HepG2 (cell line): ENCODE measurements at regions not wholly inside any gene's neighbourhood (a gene's known extent, or its start where the extent isn't known, plus 50 kb on each side); places are given as distances from the start of the nearest gene placed in this dataset.

Source experiments
- ATAC-seq: fragments of 200-7000 bp; cut with Tn5 transposase; 3 replicates; pipeline ENCODE4 v1.9.1; 2020; ENCODE audit warnings: mild to moderate bottlenecking, moderate library complexity
- BruUV-seq: library from RNA; stranded (reverse); fragments of 400-500 nt; replicated peaks from 2 replicates; lab custom pipeline; 2021; lab: Mats Ljungman, UMichigan
- CTCF ChIA-PET: fragments of 300-600 bp; formaldehyde crosslinking; extraction: SDS; loops from one replicate; lab custom pipeline; 2021; ENCODE audit warnings: low total read pairs, inconsistent platforms, low intra/inter-chr PET ratio; lab: Yijun Ruan, JAX
- POLR2A ChIA-PET: fragments of 350-600 bp; sonication (Branson Sonifier 250); formaldehyde crosslinking; loops from one replicate; lab custom pipeline; 2020; ENCODE audit warnings: antibody characterized with exemption, inconsistent platforms; lab: Yijun Ruan, JAX
- DNase-seq: peaks from one replicate; pipeline ENCODE4 v3.0.0-alpha.2; 2015; ENCODE audit warnings: low spot score
- FAIRE-seq: peaks from 3 replicates; lab custom pipeline; 2011; peaks lifted over from hg19 to GRCh38; lab: Jason Lieb, UNC
- H2AFZ ChIP-seq: one replicate; pipeline ENCODE4 v1.6.1; 2011; ENCODE audit warnings: low read length, inconsistent platforms
- H3K27ac ChIP-seq: fragments of 300-600 bp; 3 replicates; pipeline ENCODE4 v1.8.0; 2011; ENCODE audit warnings: mixed run types, mild to moderate bottlenecking, mixed read lengths, low read length, inconsistent platforms; ENCODE audit not compliant: insufficient read depth; ENCODE audit errors: extremely low read length
- H3K27me3 ChIP-seq, 2 experiments: fragments of 200-600 bp in 1 of 2; 2 replicates in 1 of 2; 3 replicates in 1 of 2; pipeline versions ENCODE4 v1.6.0 to v1.8.0; 2011; ENCODE audit warnings: low read length in 2 of 2, mild to moderate bottlenecking in 2 of 2, moderate library complexity in 2 of 2, inconsistent platforms in 1 of 2; ENCODE audit not compliant: insufficient read depth in 2 of 2, control insufficient read depth in 1 of 2
- H3K36me3 ChIP-seq, 2 experiments: fragments of 200-600 bp in 1 of 2; replicated peaks in 1 of 2; 2 replicates in 1 of 2; 3 replicates in 1 of 2; pipeline versions ENCODE4 v1.5.1 to v1.8.0; 2011; ENCODE audit warnings: low read length in 2 of 2, inconsistent platforms in 1 of 2; ENCODE audit not compliant: insufficient read depth in 2 of 2, control insufficient read depth in 1 of 2
- H3K4me1 ChIP-seq: 2 replicates; pipeline ENCODE4 v1.5.1; 2012; ENCODE audit warnings: low read length, inconsistent platforms; ENCODE audit not compliant: insufficient read depth
- H3K4me2 ChIP-seq: 2 replicates; pipeline ENCODE4 v1.6.0; 2011; ENCODE audit warnings: low read depth, low read length, inconsistent platforms
- H3K4me3 ChIP-seq, 3 experiments: fragments of 200-600 bp in 1 of 3; sonication (generic), shearing (Covaris generic) in 1 of 3; replicated peaks in 1 of 3; 2 replicates each; pipeline ENCODE4 v1.5.1; 2011 to 2016; ENCODE audit warnings: low read length in 3 of 3, inconsistent platforms in 2 of 3, low read depth in 2 of 3, mild to moderate bottlenecking in 2 of 3, control low read depth in 1 of 3, mixed read lengths in 1 of 3; ENCODE audit not compliant: insufficient read depth in 1 of 3
- H3K79me2 ChIP-seq: one replicate; pipeline ENCODE4 v1.6.1; 2011; ENCODE audit warnings: low read length, inconsistent platforms; ENCODE audit not compliant: insufficient read depth
- H3K9ac ChIP-seq: 2 replicates; pipeline ENCODE4 v1.6.0; 2011; ENCODE audit warnings: mild to moderate bottlenecking, low read depth, low read length, inconsistent platforms; ENCODE audit not compliant: insufficient read depth
- H3K9me3 ChIP-seq: 2 replicates; pipeline ENCODE4 v1.5.1; 2012; ENCODE audit warnings: mild to moderate bottlenecking, low read length
- H4K20me1 ChIP-seq: 2 replicates; pipeline ENCODE4 v1.6.0; 2011; ENCODE audit warnings: inconsistent platforms, mild to moderate bottlenecking, low read length, moderate library complexity; ENCODE audit not compliant: insufficient read depth
- ASH2L ChIP-seq: fragments of 300-600, 200-600 bp; sonication (generic); IDR thresholded peaks from 2 replicates; pipeline ENCODE4 v1.7.0; 2017; ENCODE audit warnings: low read depth, mild to moderate bottlenecking, moderate library complexity, mixed read lengths, low read length; ENCODE audit not compliant: insufficient read length
- CAMTA2 ChIP-seq: sonication (generic); formaldehyde crosslinking; IDR thresholded peaks from 2 replicates; pipeline ENCODE4 v1.4.0; 2020; ENCODE audit warnings: mild to moderate bottlenecking, missing genetic modification reagents, borderline replicate concordance
- DZIP1 ChIP-seq: sonication (generic); formaldehyde crosslinking; IDR thresholded peaks from 2 replicates; pipeline ENCODE4 v1.5.0; 2020; ENCODE audit warnings: mild to moderate bottlenecking, missing genetic modification reagents
- GATAD2A ChIP-seq: IDR thresholded peaks from 2 replicates; pipeline ENCODE4 v1.6.1; 2016
- HDAC2 ChIP-seq: sonication (generic); formaldehyde crosslinking; IDR thresholded peaks from 2 replicates; pipeline ENCODE4 v1.4.0; 2020; ENCODE audit warnings: missing genetic modification reagents
- MED13 ChIP-seq: sonication (generic); formaldehyde crosslinking; IDR thresholded peaks from 2 replicates; pipeline ENCODE4 v1.5.0; 2020; ENCODE audit warnings: missing genetic modification reagents
- NPAS2 ChIP-seq: sonication (generic); formaldehyde crosslinking; IDR thresholded peaks from 2 replicates; pipeline ENCODE4 v1.8.0; 2022; ENCODE audit warnings: mild to moderate bottlenecking, missing genetic modification reagents, borderline replicate concordance
- PHB2 ChIP-seq: fragments of 450-650 bp; IDR thresholded peaks from 2 replicates; pipeline ENCODE4 v1.6.1; 2018; ENCODE audit not compliant: partially characterized antibody
- PHF20 ChIP-seq: sonication (generic); formaldehyde crosslinking; IDR thresholded peaks from 2 replicates; pipeline ENCODE4 v1.5.0; 2020; ENCODE audit warnings: mild to moderate bottlenecking, missing genetic modification reagents
- SCMH1 ChIP-seq: sonication (generic); formaldehyde crosslinking; IDR thresholded peaks from 2 replicates; pipeline ENCODE4 v1.9.0; 2021; ENCODE audit warnings: missing genetic modification reagents, mild to moderate bottlenecking, borderline replicate concordance
- SNAPC5 ChIP-seq: sonication (generic); formaldehyde crosslinking; IDR thresholded peaks from 2 replicates; pipeline ENCODE4 v1.8.1; 2023; ENCODE audit warnings: mild to moderate bottlenecking, missing genetic modification reagents, borderline replicate concordance
- TBP ChIP-seq: sonication (generic); formaldehyde crosslinking; IDR thresholded peaks from 2 replicates; pipeline ENCODE4 v1.5.0; 2020; ENCODE audit warnings: missing genetic modification reagents
- ZNF468 ChIP-seq: sonication (generic); formaldehyde crosslinking; IDR thresholded peaks from 2 replicates; pipeline ENCODE4 v1.8.0; 2022; ENCODE audit warnings: mild to moderate bottlenecking, moderate library complexity, missing genetic modification reagents
- WGBS: methylation state at CpG from one replicate; pipeline ENCODE4 v1.1.6; 2017; ENCODE audit warnings: low lambda C conversion rate; 5-methylcytosine and 5-hydroxymethylcytosine counted together
- in situ Hi-C: cut with HindIII; loops from 2 replicates; pipeline ENCODE4 v1.10.0; 2017; ENCODE audit warnings: low pct_unique_long_range_greater_than_20kb; ENCODE audit not compliant: extremely low pct_ligation_motif_present
- intact Hi-C: fragments of 100-400 bp; cut with micrococcal nuclease; formaldehyde crosslinking; loops from one replicate; pipeline ENCODE4 v1.10.0; 2022; ENCODE audit not compliant: unreplicated experiment
- TF ChIP-seq, protein P1 (sequence below): sonication (generic); formaldehyde crosslinking; IDR thresholded peaks from 2 replicates; pipeline ENCODE4 v1.4.0; 2020; ENCODE audit warnings: missing genetic modification reagents; ENCODE audit errors: not compliant biosample characterization

GRCh38 chr3:106006571-106006970 lies 137.8 kb upstream of the CBLB start:
- no peak overlapping the region for H3K4me3 ChIP-seq
- H3K27me3 ChIP-seq = no peaks in the 10 kb centered on the region
- in situ Hi-C loops = no loop called here
- FAIRE-seq (no peak), DNase-seq (no peak), ATAC-seq (no peak)
- intact Hi-C loops = loop anchor here (10.0 kb wide), 1 partner anchor 62 kb away; no protein-coding TSS in a partner anchor
- no peaks in the 10 kb centered on the region for H3K79me2 ChIP-seq
- H3K4me2 ChIP-seq = no peak overlapping the region
- no peaks in the 10 kb centered on the region for H3K9me3 ChIP-seq
- TF ChIP-seq, protein P1, sequence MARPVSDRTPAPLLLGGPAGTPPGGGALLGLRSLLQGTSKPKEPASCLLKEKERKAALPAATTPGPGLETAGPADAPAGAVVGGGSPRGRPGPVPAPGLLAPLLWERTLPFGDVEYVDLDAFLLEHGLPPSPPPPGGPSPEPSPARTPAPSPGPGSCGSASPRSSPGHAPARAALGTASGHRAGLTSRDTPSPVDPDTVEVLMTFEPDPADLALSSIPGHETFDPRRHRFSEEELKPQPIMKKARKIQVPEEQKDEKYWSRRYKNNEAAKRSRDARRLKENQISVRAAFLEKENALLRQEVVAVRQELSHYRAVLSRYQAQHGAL = no peak
- TF ChIP-seq TBP (no peak), SNAPC5 (CRISPR knock-in tag) (no peak), SCMH1 (CRISPR knock-in tag) (no peak), DZIP1 (CRISPR knock-in tag) (no peak), CAMTA2 (no peak), PHB2 (no peak), NPAS2 (no peak), HDAC2 (no peak), GATAD2A (CRISPR knock-in tag) (no peak), ASH2L (no peak), MED13 (no peak), PHF20 (CRISPR knock-in tag) (no peak), ZNF468 (CRISPR knock-in tag) (no peak)
- CTCF ChIA-PET = no interaction called here
- BruUV-seq = no TSS peak
- no peaks in the 10 kb centered on the region for H4K20me1 ChIP-seq
- H2AFZ ChIP-seq = no peak overlapping the region
- no peaks in the 10 kb centered on the region for H3K4me1 ChIP-seq
- POLR2A ChIA-PET = no interaction called here
- 0% methylated on average over 2 of the region's 2 CpGs for WGBS
- no peak overlapping the region for H3K27ac ChIP-seq
- no peak overlapping the region for H3K9ac ChIP-seq
- H3K36me3 ChIP-seq = no peaks in the 10 kb centered on the region
